Activated B cell treated with CpG ODN at 0.5 μM for 24 hours (primary cell): ENCODE measurements at regions not wholly inside any gene's neighbourhood (a gene's known extent, or its start where the extent isn't known, plus 50 kb on each side); places are given as distances from the start of the nearest gene placed in this dataset.

Experiments
- ATAC-seq: fragments of 200-7000 bp; cut with Tn5 transposase; one replicate; pipeline ENCODE4 v1.10.0; 2021; ENCODE audit warnings: low read depth, mild to moderate bottlenecking, moderate library complexity
- CTCF ChIA-PET: fragments of 350-600 bp; sonication (Branson Sonifier 250); formaldehyde crosslinking; loops from one replicate; lab custom pipeline; 2021; ENCODE audit warnings: antibody characterized with exemption; lab: Charles Lee
- POLR2A ChIA-PET: fragments of 350-600 bp; sonication (Branson Sonifier 250); formaldehyde crosslinking; loops from one replicate; lab custom pipeline; 2021; ENCODE audit warnings: antibody characterized with exemption; lab: Charles Lee
- DNase-seq: peaks from one replicate; pipeline ENCODE4 v3.0.0; 2022
- H3K27ac Mint-ChIP-seq: one replicate; pipeline ENCODE4 v1.8.0; 2020; ENCODE audit warnings: mixed read lengths
- H3K27me3 Mint-ChIP-seq: one replicate; pipeline ENCODE4 v1.8.0; 2021; ENCODE audit warnings: mixed read lengths
- H3K36me3 Mint-ChIP-seq: one replicate; pipeline ENCODE4 v1.8.0; 2021; ENCODE audit warnings: low read depth, mixed read lengths
- H3K4me1 Mint-ChIP-seq: one replicate; pipeline ENCODE4 v1.8.0; 2021; ENCODE audit warnings: mixed read lengths
- H3K4me3 Mint-ChIP-seq: one replicate; pipeline ENCODE4 v1.8.0; 2020; ENCODE audit warnings: mild to moderate bottlenecking, mixed read lengths
- H3K9me3 Mint-ChIP-seq: one replicate; pipeline ENCODE4 v1.8.0; 2020; ENCODE audit warnings: mixed read lengths
- CTCF ChIP-seq: fragments of 200-600 bp; IDR thresholded peaks from one replicate; pipeline ENCODE4 v1.8.0; 2022; ENCODE audit warnings: antibody characterized with exemption, mild to moderate bottlenecking
- intact Hi-C: fragments of 100-400 bp; cut with micrococcal nuclease; formaldehyde crosslinking; loops from one replicate; pipeline ENCODE4 v1.15.1; 2024

GRCh38 chr2:75428060-75428459, 132.7 kb downstream of the EVA1A start:
- Mint-ChIP-seq H3K36me3 (no peaks in the 10 kb centered on the region), H3K27me3 (no peaks in the 10 kb centered on the region), H3K9me3 (no peaks in the 10 kb centered on the region), H3K27ac (peak overlapping the region; percentile 50), H3K4me3 (no peak overlapping the region), H3K4me1 (peaks cover 60% of the 10 kb centered on the region)
- ChIA-PET CTCF (interaction anchor here (1.2 to 1.3 kb wide), 2 partner anchors 11 to 23 kb away, joined by 3 to 5 read pairs; no protein-coding TSS in a partner anchor), POLR2A (interaction anchor here (1.0 to 1.2 kb wide), 2 partner anchors 12 to 16 kb away, joined by 3 to 7 read pairs; no protein-coding TSS in a partner anchor)
- no peak for DNase-seq
- no peak for ATAC-seq
- intact Hi-C loops: no loop called here
- no peak for TF ChIP-seq CTCF

GRCh38 chr2:75424936-75425619, 135.7 kb downstream of the EVA1A start:
- POLR2A ChIA-PET: no interaction called here
- Mint-ChIP-seq H3K4me3 (no peak overlapping the region), H3K27me3 (peaks cover 3% of the 10 kb centered on the region), H3K36me3 (no peaks in the 10 kb centered on the region), H3K9me3 (no peaks in the 10 kb centered on the region), H3K27ac (no peak overlapping the region), H3K4me1 (peaks cover 30% of the 10 kb centered on the region)
- CTCF ChIA-PET: no interaction called here
- no peak for TF ChIP-seq CTCF
- DNase-seq (no peak), ATAC-seq (no peak)
- intact Hi-C loops: no loop called here

GRCh38 chr2:75421986-75422385, 138.8 kb downstream of the EVA1A start:
- H3K36me3 Mint-ChIP-seq: no peaks in the 10 kb centered on the region
- no peak for DNase-seq
- ChIA-PET CTCF (no interaction called here), POLR2A (no interaction called here)
- H3K4me3 Mint-ChIP-seq: no peak overlapping the region
- no peak for TF ChIP-seq CTCF
- H3K9me3 Mint-ChIP-seq: no peaks in the 10 kb centered on the region
- peaks cover 3% of the 10 kb centered on the region for H3K27me3 Mint-ChIP-seq
- H3K27ac Mint-ChIP-seq: no peak overlapping the region
- peaks cover 2% of the 10 kb centered on the region for H3K4me1 Mint-ChIP-seq
- ATAC-seq: no peak
- intact Hi-C loops: no loop called here

- intact Hi-C loops: loop anchor here (1.0 kb wide), 1 partner anchor 15 kb away; no protein-coding TSS in a partner anchor
- H3K4me3 Mint-ChIP-seq: peak overlapping the region; percentile 89
- CTCF ChIA-PET: interaction anchor here (0.9 to 1.7 kb wide), 4 partner anchors 8 to 217 kb away, joined by 3 to 6 read pairs (median 4); partner anchors contain the start of gene TACR1
- H3K27ac Mint-ChIP-seq: peak overlapping the region; percentile 95
- no peak for TF ChIP-seq CTCF
- H3K9me3 Mint-ChIP-seq: peaks cover 6% of the 10 kb centered on the region
- peaks cover 40% of the 10 kb centered on the region for H3K4me1 Mint-ChIP-seq
- ATAC-seq (peak; percentile 91), DNase-seq (no peak)
- POLR2A ChIA-PET: interaction anchor here (0.6 to 2.0 kb wide), 6 partner anchors 9 to 28 kb away, joined by 3 to 21 read pairs (median 3); no protein-coding TSS in a partner anchor
- peaks cover 3% of the 10 kb centered on the region for H3K27me3 Mint-ChIP-seq
- H3K36me3 Mint-ChIP-seq: peaks cover 17% of the 10 kb centered on the region
These were observed 144.1 kb downstream of the EVA1A start for GRCh38 chr2:75416420-75417342.
